ENCODE measurements at regions not wholly inside any gene's neighbourhood (a gene's known extent, or its start where the extent isn't known, plus 50 kb on each side); places are given as distances from the start of the nearest gene placed in this dataset.

- TF ChIP-seq, protein P1, sequence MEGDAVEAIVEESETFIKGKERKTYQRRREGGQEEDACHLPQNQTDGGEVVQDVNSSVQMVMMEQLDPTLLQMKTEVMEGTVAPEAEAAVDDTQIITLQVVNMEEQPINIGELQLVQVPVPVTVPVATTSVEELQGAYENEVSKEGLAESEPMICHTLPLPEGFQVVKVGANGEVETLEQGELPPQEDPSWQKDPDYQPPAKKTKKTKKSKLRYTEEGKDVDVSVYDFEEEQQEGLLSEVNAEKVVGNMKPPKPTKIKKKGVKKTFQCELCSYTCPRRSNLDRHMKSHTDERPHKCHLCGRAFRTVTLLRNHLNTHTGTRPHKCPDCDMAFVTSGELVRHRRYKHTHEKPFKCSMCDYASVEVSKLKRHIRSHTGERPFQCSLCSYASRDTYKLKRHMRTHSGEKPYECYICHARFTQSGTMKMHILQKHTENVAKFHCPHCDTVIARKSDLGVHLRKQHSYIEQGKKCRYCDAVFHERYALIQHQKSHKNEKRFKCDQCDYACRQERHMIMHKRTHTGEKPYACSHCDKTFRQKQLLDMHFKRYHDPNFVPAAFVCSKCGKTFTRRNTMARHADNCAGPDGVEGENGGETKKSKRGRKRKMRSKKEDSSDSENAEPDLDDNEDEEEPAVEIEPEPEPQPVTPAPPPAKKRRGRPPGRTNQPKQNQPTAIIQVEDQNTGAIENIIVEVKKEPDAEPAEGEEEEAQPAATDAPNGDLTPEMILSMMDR (conservative IDR thresholded peaks at IDR 0.05; ENCODE audit: low read depth in 2 of 2): no peak
- TF ChIP-seq, protein P2, sequence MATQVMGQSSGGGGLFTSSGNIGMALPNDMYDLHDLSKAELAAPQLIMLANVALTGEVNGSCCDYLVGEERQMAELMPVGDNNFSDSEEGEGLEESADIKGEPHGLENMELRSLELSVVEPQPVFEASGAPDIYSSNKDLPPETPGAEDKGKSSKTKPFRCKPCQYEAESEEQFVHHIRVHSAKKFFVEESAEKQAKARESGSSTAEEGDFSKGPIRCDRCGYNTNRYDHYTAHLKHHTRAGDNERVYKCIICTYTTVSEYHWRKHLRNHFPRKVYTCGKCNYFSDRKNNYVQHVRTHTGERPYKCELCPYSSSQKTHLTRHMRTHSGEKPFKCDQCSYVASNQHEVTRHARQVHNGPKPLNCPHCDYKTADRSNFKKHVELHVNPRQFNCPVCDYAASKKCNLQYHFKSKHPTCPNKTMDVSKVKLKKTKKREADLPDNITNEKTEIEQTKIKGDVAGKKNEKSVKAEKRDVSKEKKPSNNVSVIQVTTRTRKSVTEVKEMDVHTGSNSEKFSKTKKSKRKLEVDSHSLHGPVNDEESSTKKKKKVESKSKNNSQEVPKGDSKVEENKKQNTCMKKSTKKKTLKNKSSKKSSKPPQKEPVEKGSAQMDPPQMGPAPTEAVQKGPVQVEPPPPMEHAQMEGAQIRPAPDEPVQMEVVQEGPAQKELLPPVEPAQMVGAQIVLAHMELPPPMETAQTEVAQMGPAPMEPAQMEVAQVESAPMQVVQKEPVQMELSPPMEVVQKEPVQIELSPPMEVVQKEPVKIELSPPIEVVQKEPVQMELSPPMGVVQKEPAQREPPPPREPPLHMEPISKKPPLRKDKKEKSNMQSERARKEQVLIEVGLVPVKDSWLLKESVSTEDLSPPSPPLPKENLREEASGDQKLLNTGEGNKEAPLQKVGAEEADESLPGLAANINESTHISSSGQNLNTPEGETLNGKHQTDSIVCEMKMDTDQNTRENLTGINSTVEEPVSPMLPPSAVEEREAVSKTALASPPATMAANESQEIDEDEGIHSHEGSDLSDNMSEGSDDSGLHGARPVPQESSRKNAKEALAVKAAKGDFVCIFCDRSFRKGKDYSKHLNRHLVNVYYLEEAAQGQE (IDR thresholded peaks at IDR 0.05; ENCODE audit: unreplicated experiment): no peak
- TF ChIP-seq POLR2AphosphoS5 (IDR thresholded peaks at IDR 0.05; ENCODE audit: low read depth) (no peak), EZH2 (IDR thresholded peaks at IDR 0.05; ENCODE audit: low read depth, unreplicated experiment) (no peak), EZH2phosphoT487 (IDR thresholded peaks at IDR 0.05; ENCODE audit: unreplicated experiment) (no peak), ZNF114 (CRISPR knock-in tag; IDR thresholded peaks at IDR 0.05) (no peak)
These were observed 95.8 kb upstream of the STEAP4 start for GRCh38 chr7:88402529-88402928.
